RPMI8226 (cell line): ENCODE measurements at regions not wholly inside any gene's neighbourhood (a gene's known extent, or its start where the extent isn't known, plus 50 kb on each side); places are given as distances from the start of the nearest gene placed in this dataset.
"Not testable (repeated sequence)": the region's sequence is repeated elsewhere in the genome, so short reads cannot be mapped to it uniquely, and the experiment has no call there.

Source experiments
- DNase-seq: peaks from one replicate; pipeline ENCODE4 v3.0.0-alpha.2; 2015

DNA sequence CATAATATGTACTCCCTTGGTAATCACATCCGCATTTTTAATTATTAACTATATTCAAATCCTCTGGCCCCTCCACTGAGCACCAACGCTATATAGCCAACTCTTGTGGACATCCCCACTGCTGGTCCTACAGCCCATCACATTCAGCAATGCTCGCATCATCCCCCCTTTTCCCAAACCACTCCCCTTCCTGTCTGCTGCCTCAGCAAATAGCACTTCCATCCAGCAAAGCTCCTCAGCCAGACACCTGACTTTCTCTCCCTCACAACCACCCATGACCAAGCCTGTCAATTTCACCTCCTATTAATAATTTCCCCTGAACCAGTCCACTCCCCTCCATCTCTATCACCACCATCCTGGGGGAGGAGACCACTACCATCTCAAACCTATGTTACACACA is 65.5 kb upstream of the KIF2A start:
- DNase-seq: not testable (repeated sequence)

DNA sequence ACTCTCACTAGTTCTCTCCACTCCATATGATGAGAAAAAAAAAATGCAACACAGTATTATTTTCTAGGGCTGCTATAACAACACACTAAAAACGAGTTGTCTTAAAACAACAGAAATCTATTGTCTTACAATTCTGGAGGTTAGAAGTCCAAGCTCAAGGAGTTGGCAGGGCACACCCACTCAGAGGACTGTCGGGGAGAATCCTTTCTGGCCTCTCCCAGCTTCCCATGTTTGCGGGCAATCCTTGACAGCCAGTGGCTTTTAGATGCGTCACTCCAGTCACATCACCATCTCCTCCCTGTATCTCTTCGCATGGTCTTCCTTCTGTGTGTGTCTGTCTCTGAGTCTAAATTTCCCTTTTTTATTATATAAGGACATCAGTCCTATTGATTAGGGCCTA is 64.0 kb upstream of the KIF2A start:
- DNase-seq: not testable (repeated sequence)

DNA sequence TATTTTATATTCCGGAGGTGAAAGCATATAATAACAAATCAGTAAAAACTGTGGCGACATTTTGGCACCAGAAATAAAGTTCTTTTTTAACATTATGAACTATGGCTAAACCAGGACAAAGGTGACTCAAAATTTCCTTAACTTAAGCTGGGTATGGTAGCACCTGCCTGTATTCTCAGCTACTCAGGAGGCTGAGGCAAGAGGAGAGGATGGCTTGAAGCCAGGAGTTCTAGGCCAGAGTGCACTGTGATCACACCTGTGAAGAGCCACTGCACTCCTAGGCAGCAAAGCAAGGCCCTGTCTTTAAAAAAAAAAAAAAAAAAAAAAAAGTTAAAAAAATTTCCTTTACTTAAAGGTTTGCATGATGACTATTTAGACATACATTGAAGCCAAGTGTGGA is 63.0 kb upstream of the KIF2A start:
- not testable (repeated sequence) for DNase-seq

DNA sequence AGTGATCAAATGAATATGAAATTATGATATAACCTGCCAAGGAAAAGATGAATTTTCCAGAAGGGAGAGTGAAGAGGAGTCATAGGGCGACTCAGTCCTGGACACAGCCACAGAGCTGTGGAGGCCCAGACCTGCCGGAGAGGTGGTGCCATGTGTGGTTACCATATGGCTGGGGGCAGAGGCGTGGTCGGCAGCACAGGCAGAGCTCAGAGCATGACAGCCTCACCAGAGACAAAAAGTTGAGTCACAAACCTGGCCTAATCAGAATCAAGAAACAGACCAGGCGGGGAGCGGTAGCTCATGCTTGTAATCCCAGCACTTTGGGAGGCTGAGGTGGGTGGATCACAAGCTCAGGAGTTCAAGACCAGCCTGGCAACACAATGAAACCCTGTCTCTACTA is 57.8 kb upstream of the KIF2A start:
- DNase-seq: not testable (repeated sequence)

DNA sequence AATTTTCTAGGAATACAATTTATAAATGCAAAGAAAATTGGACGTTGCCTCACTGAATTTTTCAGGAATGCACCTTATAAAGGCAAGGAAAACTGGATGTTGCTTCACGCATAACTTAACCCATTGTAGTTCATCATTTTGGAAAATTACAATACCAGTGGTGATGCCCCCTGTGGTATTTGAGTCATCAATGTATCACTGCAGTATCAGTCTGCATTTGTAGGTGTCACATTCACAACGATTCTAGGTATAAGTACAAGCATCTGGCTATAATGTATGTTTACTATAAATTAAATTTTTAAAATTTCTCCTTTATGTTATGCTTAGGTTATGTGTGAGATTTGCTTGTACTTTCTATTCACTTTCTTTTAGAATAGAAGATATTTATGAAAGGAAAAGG is 55.9 kb upstream of the KIF2A start:
- DNase-seq: not testable (repeated sequence)

DNA sequence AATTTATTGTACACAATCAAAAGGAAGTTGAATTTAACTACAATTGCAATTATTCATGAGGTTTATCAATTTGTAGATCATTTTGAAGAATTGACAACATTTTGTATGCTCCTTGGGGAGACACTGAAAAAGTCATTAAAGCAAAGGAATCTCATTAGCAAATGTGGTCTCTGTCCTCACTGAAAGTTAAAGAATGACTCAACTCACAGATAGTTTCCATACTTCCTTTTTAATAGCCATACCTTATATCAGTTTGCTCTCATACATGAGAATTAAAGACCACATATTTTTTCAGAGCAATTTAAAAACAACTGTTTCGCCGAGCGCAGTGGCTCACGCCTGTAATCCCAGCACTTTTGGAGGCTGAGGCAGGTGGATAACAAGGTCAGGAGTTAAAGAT is 55.1 kb upstream of the KIF2A start:
- DNase-seq: not testable (repeated sequence)

DNA sequence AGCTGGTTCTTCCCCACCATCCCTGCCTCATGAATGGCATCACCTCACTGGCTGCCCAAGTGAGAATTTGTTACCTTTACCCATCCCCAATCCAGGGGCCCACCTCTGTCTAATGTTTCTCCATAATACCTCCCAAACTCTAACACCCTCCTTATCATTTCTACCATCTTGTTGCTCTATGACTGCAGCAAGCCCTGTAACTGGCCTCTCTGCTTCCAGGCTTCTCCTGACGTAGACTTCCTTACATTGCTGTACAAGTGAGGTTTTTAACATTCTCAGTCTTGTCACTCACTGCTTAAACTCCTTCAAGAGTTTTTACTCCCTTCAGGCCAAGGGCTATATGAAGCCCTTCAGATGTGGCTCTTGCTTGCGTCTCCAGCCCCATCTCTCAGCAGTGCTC is 53.5 kb upstream of the KIF2A start:
- not testable (repeated sequence) for DNase-seq

DNA sequence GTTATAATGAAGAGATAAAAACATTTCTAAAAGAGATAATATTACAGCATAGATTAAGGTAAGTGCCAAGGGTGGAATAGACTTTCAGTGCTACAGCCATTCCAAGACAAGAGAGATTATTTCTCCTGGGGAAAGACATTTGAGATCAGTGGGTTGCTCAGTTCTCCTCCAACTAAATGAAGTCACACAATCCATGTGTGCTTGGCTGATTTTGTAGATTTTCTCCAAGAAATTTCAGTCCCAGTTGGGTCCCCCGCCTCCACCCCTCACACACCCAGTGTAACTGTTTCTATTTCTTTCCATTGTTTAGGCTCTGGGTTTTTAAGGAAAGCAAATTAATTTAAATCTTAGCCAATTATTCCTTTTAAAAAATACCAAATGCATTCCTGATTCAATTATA is 50.5 kb upstream of the KIF2A start:
- DNase-seq: not testable (repeated sequence)

DNA sequence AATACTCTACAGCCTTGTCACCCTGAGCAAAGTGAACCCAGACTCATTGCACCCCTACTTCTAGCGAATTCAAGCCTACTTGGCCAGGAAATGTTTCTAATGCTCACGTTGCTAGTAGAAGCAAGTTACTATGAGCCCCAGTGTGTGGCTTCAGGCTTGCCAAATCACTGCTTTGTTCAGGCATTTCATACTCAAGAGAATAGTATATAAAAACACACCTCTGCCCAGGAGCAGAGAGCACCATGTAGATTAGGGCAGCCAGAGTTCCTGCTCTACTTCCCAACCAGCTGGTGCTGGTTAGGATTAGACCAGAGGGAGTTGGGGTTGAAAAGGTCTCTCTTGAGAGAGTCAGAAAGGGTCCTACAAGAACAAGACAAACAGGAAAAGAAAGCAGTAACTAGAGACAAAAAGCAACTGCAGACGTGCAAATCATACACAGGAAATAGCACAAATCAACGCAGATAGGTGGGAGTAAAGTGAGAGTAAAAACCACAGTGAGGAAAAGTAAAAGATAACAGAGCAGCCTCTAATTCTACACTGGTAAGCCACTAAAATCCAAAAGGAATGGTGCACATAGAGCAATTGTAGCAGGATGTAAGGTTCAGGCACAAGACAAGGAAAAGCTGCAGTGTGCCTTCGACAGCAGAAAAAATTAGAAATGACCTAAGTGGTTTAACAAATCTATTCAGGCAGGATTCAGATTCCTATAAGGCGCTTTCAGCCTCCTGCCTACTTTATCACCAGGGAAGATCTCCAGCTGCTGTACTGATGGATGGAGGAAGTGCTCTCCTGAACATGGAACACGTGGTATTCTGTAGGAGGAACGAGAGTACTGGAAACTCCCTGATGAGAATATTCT is 49.6 kb upstream of the KIF2A start:
- DNase-seq: no peak
